Islet precursor cell (in vitro differentiated cells): ENCODE measurements at regions not wholly inside any gene's neighbourhood (a gene's known extent, or its start where the extent isn't known, plus 50 kb on each side); places are given as distances from the start of the nearest gene placed in this dataset.
A peak's percentile ranks its signal among the peaks of the same experiment; 100 is the strongest.
"Not testable (repeated sequence)": the region's sequence is repeated elsewhere in the genome, so short reads cannot be mapped to it uniquely, and the experiment has no call there.

ENCODE experiments used
- DNase-seq: peaks from one replicate; pipeline ENCODE4 v3.0.0-alpha.2; 2018

DNA sequence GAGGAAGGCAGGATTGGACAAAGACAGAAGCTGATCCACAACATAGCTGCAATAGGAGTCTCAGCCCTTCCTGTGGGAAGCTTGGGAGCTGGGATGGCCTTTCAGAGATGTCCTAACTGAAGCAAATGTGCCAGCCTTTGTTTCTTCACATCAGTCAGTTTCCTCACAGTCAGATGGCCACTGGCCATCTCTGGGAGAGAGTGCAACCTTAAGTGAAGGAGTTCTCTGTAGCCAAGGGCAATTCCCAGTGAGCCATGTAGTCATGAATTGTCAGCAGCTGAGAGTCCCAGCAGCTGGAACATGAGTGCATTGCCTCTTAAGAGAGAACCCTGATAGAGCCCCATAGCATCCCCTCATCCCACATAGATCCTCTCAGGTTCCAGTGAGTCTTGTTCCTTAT lies 89.1 kb upstream of the LIFR start:
- no peak for DNase-seq

DNA sequence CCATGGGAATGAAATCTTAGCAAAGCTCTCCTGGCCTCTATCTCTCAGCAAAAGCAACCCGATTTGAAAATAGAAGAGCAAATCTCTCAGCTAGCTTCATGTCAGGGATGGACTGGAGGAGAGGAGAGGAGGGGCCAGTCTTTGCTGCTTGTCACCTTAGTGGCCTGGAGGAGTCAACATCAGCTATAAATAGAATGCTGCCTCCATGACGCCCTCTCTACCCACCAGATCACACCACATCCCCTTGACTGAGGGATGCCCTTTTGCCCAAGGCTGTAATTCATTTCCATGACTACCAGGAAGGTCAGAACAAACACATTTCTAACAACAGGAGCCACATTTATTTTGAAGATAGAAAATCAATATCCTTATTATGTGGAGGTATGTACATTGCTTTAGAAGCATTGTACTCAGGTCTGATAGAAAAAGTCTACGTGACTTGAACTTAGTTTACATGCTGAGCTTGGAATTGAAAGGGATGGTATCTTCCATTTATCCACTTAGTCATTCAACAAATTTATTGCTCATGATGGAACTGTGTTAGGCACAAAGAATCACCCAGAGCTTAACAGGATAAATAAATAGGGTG lies 92.4 kb upstream of the LIFR start:
- no peak for DNase-seq

GRCh38 chr5:38650540-38650939 lies 94.1 kb upstream of the LIFR start:
- no peak for DNase-seq

DNA sequence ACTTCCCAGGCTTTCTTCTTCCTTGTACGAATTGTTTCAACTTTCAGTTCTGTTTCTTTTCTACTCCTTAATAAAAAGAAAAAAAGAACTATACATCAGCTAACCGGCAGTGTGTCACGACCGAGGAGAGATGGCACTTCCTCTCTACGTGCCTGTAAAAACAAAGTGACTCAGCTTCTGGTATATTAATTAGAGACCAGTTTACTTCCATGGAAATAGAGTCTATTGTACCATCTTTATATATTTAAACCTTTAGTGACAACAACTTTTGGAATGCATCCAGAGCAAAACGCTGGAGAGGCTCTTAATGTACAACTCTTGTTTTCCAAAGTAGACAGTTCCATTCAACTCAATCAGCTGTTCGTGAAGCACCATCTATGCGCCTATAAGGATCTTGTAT lies 94.5 kb upstream of the LIFR start:
- DNase-seq = no peak

DNA sequence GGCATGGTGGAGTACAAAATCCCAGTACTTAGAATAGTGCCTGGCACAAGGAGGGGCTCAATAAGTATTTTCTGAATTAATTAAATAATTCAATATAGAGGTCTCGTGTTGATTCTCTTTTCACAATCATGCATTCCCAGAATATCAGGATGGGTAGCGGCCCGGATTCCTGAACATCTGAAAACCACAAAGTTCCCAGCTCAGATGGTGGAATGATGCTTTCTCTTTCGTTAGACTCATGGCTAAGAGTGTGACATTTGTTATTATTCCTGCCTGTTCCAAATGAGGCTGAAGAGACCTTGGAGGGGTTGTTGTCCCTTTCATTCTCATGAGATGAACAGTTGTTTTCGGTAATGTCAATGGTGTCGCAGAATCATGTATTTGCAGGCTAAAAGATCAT lies 95.4 kb upstream of the LIFR start:
- no peak for DNase-seq

DNA sequence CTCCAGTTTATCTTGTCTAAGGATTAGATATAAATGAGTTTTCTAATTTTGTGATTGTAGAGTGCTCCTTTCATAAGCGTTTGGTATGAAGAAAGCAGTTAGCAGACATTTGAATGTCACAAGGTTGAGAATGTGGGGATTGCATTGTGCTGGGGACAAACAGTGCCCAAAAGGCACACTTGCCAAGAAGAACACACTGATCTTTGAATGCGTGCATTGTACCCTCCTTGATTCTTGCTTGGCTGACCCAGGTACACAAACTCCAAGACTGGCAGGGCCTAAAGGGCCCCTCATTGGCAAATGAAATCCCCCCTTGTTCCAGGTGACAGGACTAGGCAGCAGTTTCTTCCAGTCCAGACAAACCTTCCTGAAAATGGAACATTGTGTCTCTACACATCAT lies 96.9 kb upstream of the LIFR start:
- DNase-seq = no peak

DNA sequence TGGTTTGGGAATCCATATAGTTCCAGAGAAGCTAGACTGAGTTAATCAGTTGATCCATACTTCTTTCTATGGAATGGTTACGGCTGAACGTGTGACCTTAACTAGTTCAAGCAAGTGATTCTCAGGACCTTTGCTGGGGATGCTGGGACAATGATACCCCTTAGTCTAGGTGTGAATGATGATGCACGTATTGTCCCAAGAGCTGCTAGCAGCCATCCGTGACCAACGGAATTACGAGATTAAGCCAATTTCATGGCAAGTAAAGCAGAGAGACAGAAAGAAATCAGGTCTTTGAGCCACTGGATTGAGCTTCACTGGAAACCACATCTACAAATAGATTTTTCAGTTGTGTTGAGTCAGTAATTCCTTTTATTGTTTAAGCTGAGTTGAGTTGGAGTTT lies 99.2 kb upstream of the LIFR start:
- DNase-seq = no peak

DNA sequence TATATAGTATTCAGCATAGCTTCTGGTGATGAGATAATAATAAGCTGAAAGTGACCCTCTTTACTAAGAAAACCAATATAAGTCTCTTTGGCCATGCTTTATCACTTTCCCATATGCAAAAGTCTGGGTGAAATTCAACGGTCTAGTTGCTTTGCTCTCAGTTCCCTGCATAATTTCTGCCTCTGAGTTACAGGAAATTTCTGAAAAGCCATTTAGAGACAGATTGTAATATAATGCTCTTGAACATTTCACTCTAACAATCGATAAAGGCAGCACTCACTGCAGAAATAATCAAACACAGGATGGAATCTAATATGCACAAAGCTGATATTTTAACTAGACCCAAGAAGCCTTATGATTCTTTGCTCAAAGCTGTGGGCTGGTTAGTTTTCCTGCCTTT lies 100.1 kb upstream of the LIFR start:
- no peak for DNase-seq

DNA sequence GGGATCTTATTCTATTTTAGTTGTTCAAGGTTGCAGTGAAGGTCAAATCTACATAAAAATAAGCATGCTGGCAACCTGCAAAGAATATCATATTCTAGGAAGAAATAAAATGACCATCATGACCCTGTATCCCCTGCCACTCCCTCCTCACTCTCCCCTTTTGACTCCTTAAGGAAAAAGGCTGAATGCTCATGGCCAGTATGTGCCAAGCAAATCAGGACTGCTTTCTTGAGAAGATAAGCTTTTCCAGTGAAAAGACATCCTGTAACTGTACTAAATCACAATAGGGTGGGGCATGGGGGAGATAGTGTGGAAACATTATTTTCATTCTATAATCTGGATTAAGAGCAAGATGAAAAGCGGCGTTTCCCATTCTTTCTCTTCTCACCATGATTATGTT lies 100.6 kb upstream of the LIFR start:
- DNase-seq = no peak

- peak; percentile 67 for DNase-seq
These were observed 103.8 kb upstream of the LIFR start for GRCh38 chr5:38660194-38660668.

- DNase-seq = no peak
These were observed 105.6 kb upstream of the LIFR start for GRCh38 chr5:38662090-38662489.

DNA sequence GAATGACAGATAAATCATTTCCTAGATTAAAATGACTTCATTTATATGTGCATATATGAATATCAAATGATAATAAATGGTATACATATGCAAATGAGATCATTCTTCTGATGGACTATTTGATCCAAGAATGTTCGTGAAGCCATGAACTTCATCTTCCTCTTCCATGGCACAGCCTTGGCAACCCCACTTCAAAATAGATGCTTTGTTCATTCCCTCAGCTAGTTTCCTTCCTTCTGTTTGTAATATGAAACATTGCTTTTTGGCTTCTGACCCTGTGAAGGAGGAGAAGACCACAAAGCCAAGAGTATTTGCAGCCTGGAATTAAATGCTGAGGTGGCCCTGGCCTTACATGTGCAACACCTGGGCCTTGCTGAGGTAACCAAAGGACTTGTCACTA lies 106.8 kb upstream of the LIFR start:
- DNase-seq = no peak

DNA sequence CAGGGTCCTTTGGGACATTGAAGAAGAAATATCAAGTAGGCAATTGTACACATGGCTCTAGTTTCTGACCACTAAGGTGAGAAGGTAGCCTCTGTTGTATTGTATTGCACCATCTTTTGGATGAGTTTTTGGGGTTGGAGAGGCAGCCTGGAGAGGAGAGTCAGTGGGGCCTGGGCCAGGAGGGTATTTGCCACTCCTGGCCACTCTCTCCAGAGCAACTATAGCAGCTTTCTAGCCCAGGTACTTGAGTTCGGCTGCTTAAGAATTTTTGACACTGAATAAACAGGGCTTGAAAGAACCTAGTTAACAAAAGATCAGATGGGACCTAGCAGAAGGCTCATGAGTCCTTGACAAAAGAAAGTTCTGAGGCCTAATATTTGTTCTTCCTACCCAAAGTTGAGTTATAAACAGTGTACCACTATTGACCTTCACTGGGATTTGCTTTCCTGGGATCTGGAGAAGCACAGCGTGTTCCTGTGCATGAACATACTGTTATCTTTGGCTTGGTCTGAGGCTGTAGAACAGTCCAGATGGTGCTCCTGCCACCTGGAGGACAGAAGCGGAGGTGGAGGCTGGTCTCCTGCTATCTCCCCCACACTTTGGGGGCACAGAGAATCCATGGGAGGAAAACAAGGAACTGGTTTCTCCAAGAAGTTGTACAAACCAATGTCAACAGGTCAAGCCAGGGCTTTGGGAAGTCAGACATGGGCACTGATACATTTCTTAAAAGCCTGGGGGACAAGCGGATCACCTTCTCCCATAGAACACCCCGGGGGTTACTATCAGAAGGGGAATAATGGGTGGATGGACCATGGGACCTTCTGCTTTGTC lies 110.4 kb upstream of the LIFR start:
- peak; percentile 59 for DNase-seq

- no peak for DNase-seq
These were observed 111.0 kb upstream of the LIFR start for GRCh38 chr5:38667499-38667776.

DNA sequence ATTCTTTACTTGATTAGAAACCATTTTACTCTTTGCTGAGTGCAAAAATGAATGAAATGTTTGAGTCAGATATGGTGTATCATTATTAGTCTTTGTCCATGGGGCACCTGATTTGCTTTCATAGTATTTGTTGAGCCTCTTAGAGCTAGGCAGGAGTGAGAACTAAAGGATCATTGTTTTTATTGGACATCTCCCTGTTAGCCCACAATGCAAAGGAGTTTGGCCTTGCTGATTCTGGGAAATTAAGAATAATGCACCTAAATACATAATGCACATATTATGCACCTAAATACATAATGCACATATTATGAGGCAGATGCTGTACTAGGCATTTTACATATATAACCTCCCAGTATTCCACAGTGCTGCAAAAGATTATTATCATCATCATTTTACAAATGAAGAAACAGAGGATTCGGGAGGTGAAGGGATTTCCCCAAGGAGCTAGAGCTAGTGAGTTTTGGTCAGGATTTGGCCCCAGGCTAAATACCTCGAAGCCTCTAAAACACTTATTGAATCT lies 113.0 kb upstream of the LIFR start:
- DNase-seq = no peak

GRCh38 chr5:38670066-38670465 lies 113.6 kb upstream of the LIFR start:
- DNase-seq = no peak

DNA sequence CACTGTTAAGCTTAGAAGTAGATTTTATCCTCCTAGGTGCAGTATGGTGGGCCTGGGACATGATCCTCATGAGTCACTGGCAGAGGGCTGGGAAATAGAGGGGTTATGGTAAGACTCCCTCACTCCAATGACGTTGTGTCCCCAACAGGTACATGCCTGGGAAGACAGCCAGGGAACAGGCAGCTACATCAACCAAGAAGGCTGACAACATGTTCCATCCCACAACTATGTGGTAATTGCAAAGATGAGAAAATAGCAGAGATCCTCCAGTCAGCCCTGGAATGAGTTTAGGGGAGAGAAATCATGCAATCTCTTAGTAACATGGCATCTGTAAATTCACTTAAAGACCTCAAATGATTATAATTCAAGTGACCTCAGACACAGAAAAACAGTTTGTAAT lies 114.4 kb upstream of the LIFR start:
- peak; percentile 62 for DNase-seq

DNA sequence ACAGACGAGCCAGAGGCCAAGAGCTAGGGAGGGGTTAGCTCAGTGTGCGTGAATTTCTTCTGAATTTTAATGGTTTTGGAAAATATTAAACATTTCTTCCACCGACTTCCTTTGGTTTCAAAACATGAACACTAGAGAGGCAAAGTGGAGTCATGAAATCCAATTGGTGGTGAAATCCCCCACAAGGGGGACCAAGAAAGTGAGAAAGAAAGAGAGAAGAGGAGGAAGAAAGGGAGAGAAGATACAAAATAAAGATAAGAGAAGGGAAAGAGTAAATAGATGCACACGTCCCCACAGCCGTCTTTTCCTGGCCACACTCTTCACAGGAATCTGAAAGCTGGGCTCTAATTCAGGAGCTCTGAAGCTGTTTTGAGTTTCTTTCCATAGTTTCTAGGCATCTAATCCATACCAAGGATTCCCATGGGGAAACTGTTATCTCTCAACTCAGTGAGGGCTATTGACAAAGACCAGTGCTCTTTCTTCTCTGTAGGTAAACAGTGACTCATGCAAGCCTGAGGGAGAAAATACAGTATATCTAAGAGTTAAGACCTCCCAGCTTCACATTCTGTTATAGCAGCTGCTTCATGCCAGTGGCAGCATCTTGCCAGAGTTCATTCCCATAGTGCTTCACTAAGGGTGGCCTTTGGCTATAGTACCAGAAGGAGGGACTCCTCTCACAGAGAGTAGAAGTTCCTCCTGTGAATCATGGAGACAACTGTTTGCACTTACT lies 115.8 kb upstream of the LIFR start:
- peak; percentile 91 for DNase-seq

- no peak for DNase-seq
These were observed 117.2 kb upstream of the LIFR start for GRCh38 chr5:38673671-38674071.

DNA sequence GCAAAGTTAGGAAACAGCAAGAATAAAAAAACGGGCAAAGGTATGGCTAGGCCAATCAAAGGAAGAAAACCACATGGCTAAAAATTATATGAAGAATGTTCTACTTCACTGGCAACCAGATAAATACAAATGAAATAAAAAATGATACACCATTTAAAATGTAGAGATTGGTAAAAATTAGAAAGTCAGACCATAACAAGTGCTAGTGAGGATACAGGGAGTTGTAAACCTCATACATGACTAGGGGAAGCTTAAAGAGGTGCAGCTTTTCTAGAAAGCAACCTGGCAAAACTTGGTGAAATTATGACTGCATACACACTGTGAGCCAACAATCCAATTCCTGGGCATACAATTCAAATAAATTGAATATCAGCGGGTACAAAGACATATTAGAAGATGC lies 119.0 kb upstream of the LIFR start:
- DNase-seq = no peak

GRCh38 chr5:38677636-38678035 lies 121.2 kb upstream of the LIFR start:
- DNase-seq = no peak

GRCh38 chr5:38678076-38678475 lies 121.6 kb upstream of the LIFR start:
- DNase-seq = no peak

- not testable (repeated sequence) for DNase-seq
These were observed 122.3 kb upstream of the LIFR start for GRCh38 chr5:38678697-38679096.
